AG04450 (cell line): ENCODE measurements at regions not wholly inside any gene's neighbourhood (a gene's known extent, or its start where the extent isn't known, plus 50 kb on each side); places are given as distances from the start of the nearest gene placed in this dataset.

Experiments
- CTCF ChIA-PET: fragments of 300-600, 350-600 bp; formaldehyde crosslinking; extraction: SDS; loops from one replicate; lab custom pipeline; 2022; ENCODE audit warnings: antibody characterized with exemption, inconsistent platforms; lab: Charles Lee
- POLR2A ChIA-PET: fragments of 350-600 bp; formaldehyde crosslinking; extraction: SDS; loops from one replicate; lab custom pipeline; 2021; ENCODE audit warnings: antibody characterized with exemption, inconsistent platforms; lab: Yijun Ruan, JAX
- DNase-seq: peaks from one replicate; pipeline ENCODE4 v3.0.0-alpha.2; 2011; ENCODE audit warnings: low read depth, low spot score
- H3K27ac ChIP-seq: one replicate; pipeline ENCODE4 v1.5.1; 2012; ENCODE audit warnings: low read depth, low read length, control low read depth
- H3K27me3 ChIP-seq: one replicate; pipeline ENCODE4 v1.6.0; 2012; ENCODE audit warnings: low read length; ENCODE audit not compliant: control insufficient read depth, insufficient read depth
- H3K4me3 ChIP-seq: 2 replicates; pipeline ENCODE4 v1.5.1; 2011; ENCODE audit warnings: mild to moderate bottlenecking, low read depth, low read length, control low read depth
- H3K9me3 ChIP-seq: 2 replicates; pipeline ENCODE4 v1.5.1; 2012; ENCODE audit warnings: low read length; ENCODE audit not compliant: control insufficient read depth, insufficient read depth
- TF ChIP-seq, protein P1 (sequence below): IDR thresholded peaks from 2 replicates; pipeline ENCODE4 v1.5.1; 2011; ENCODE audit warnings: low read depth, low read length, control low read depth, inconsistent platforms

- no peak overlapping the region for H3K27ac ChIP-seq
- POLR2A ChIA-PET: no interaction called here
- DNase-seq: no peak
- H3K27me3 ChIP-seq: peaks cover 2% of the 10 kb centered on the region
- TF ChIP-seq, protein P1, sequence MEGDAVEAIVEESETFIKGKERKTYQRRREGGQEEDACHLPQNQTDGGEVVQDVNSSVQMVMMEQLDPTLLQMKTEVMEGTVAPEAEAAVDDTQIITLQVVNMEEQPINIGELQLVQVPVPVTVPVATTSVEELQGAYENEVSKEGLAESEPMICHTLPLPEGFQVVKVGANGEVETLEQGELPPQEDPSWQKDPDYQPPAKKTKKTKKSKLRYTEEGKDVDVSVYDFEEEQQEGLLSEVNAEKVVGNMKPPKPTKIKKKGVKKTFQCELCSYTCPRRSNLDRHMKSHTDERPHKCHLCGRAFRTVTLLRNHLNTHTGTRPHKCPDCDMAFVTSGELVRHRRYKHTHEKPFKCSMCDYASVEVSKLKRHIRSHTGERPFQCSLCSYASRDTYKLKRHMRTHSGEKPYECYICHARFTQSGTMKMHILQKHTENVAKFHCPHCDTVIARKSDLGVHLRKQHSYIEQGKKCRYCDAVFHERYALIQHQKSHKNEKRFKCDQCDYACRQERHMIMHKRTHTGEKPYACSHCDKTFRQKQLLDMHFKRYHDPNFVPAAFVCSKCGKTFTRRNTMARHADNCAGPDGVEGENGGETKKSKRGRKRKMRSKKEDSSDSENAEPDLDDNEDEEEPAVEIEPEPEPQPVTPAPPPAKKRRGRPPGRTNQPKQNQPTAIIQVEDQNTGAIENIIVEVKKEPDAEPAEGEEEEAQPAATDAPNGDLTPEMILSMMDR: no peak
- H3K4me3 ChIP-seq: no peak overlapping the region
- no peaks in the 10 kb centered on the region for H3K9me3 ChIP-seq
- CTCF ChIA-PET: no interaction called here
These were observed 119.7 kb downstream of the SST start for GRCh38 chr3:187550446-187550845.

DNA sequence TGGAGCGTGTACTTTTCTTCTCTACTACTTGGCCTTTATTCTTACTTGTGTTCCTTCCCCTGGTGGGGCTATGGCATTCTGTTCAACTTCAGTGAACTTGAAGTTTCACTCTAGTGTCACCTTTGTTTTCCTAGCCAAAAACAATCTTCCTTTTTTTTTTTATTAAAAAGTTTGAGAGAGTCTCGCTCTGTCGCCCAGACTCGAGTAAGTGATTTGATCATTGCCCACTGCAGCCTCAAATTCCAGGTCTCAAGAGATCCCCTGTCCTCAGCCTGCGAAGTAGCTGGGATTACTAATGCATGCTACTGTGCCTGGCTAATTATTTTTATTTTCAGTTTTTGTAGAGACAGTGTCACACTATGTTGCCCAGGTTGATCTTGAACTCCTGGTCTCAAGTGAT is 124.8 kb downstream of the SST start:
- no peak for DNase-seq
- TF ChIP-seq, protein P1: no peak
- ChIA-PET POLR2A (no interaction called here), CTCF (interaction anchor here (0.5 kb wide), 1 partner anchor 160 kb away, joined by 3 read pairs; no protein-coding TSS in a partner anchor)
- Histone ChIP-seq H3K4me3 (no peak overlapping the region), H3K27me3 (peaks cover 2% of the 10 kb centered on the region), H3K9me3 (no peaks in the 10 kb centered on the region), H3K27ac (no peak overlapping the region)

GRCh38 chr3:187544326-187544725 is 125.9 kb downstream of the SST start:
- TF ChIP-seq, protein P1: no peak
- Histone ChIP-seq H3K9me3 (no peaks in the 10 kb centered on the region), H3K27me3 (peaks cover 2% of the 10 kb centered on the region), H3K27ac (no peak overlapping the region), H3K4me3 (no peak overlapping the region)
- CTCF ChIA-PET: no interaction called here
- no peak for DNase-seq
- POLR2A ChIA-PET: no interaction called here

- no peak for DNase-seq
- H3K4me3 ChIP-seq: no peak overlapping the region
- TF ChIP-seq, protein P1: no peak
- no peaks in the 10 kb centered on the region for H3K27me3 ChIP-seq
- no peak overlapping the region for H3K27ac ChIP-seq
- H3K9me3 ChIP-seq: no peaks in the 10 kb centered on the region
- ChIA-PET POLR2A (no interaction called here), CTCF (no interaction called here)
These were observed 129.3 kb downstream of the SST start for GRCh38 chr3:187540847-187541246.

GRCh38 chr3:187536185-187536584 is 134.0 kb downstream of the SST start:
- Histone ChIP-seq H3K27ac (no peak overlapping the region), H3K27me3 (no peaks in the 10 kb centered on the region), H3K4me3 (no peak overlapping the region), H3K9me3 (no peaks in the 10 kb centered on the region)
- DNase-seq: no peak
- TF ChIP-seq, protein P1: no peak
- ChIA-PET POLR2A (no interaction called here), CTCF (no interaction called here)
